Eye (tissue), 1 donor: ENCODE measurements at regions not wholly inside any gene's neighbourhood (a gene's known extent, or its start where the extent isn't known, plus 50 kb on each side); places are given as distances from the start of the nearest gene placed in this dataset.

Experiments
- DNase-seq: peaks from one replicate; pipeline ENCODE4 v3.0.0-alpha.2; 2015

DNA sequence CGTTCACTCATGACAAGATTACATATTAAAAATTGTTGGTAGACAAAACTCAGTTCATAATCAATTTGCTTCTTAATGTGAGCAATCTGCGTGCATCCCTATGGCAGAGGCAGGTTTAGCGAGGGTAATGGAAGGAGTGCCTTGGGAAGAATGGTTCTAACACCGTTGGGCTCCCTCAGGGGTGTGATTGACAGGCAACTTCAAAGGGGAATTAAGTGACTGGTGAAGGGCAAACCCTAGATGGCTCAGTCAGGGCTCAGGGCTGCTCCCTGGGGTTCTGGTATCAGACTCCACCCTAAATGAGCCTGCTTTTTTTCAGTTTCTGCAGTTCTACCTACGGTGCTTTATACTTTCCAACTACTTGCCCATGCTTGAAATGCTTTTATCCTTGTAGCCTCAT, 419.5 kb upstream of the CELF4 start:
- DNase-seq: peak; percentile 68

GRCh38 chr18:37980556-37980955, 415.0 kb upstream of the CELF4 start:
- no peak for DNase-seq

- no peak for DNase-seq
These were observed 409.8 kb upstream of the CELF4 start for GRCh38 chr18:37975446-37975845.

DNA sequence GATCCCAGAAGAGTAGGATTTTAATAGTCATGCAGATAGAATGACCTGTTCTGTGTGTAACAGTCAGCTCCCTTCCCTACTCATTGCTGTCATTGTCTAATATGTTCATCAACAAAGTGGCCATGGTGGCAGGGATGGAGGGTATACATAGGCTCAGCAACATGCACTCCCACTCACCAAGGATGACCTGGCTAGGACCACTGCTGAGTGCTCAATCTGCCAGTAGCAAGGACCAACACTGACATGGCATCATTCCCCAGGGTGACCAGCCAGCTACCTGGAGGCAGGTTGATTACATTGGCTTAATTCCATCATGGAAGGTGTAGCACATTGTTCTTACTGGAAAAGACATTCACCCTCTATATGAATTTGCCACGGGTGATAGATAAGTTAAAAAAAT, 401.7 kb upstream of the CELF4 start:
- no peak for DNase-seq

- DNase-seq: no peak
These were observed 400.0 kb upstream of the CELF4 start for GRCh38 chr18:37965572-37965970.

DNA sequence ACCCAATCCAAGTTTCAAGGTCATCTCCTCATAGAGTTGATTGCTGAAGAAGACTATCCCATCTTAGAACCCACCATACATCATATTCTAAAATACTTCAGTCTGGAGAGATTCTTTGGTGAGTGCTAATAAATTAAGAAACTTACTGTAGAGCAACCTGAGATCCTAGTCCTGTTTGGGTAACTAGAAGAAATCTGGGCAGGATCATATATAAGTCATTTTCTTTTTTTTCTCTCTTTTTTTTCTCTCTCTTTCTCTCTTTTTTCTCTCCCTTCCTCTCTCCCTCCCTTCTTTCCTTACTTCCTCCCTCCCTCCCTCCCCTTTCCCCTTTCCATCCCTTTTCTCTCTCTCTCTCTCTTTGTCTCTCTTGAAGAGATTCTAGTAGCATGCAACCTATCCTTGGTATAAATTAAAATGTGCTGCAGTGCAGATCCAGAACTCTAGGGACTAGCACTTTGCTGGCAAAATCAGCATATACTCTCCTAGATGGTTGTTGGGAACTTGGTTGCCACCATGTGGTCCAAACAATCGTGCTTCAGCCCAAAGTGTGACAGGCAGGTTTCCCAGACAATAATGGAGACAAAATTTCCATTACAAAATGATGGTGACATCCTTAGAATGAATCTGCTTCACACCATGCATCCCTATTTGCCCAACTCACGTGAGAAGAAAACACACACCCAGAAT, 399.4 kb upstream of the CELF4 start:
- DNase-seq: no peak

GRCh38 chr18:37963837-37964236, 398.2 kb upstream of the CELF4 start:
- no peak for DNase-seq

DNA sequence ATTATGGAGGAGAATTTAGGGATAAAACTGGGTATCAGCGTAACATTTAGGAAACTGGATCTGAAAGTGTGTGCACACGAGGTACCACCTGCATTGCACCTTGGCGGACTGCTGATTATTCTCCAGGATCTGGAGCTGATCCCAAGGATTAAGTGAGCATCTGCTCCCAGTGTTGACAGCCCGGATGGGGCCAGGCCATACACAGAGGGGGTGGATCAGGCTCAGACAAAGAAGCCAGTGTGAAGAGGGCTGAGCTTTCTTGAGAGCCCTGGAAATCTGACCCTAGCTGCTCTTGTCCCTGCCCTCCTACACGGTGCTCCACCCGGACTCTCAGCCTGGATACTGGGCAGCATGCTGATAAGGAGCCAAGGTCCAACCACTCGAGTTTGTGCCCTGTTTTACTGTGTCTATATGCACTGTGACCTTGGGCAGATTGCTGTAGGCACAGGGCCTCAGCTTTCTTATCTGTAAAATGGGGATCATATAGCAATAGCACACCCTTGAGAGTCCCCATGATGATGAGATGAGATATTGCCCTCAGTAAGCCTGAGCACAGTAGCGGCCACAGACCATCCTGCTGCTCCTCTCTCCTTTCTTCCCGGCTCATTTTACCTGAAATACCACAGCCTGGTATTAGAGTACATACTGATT, 396.8 kb upstream of the CELF4 start:
- DNase-seq: no peak

DNA sequence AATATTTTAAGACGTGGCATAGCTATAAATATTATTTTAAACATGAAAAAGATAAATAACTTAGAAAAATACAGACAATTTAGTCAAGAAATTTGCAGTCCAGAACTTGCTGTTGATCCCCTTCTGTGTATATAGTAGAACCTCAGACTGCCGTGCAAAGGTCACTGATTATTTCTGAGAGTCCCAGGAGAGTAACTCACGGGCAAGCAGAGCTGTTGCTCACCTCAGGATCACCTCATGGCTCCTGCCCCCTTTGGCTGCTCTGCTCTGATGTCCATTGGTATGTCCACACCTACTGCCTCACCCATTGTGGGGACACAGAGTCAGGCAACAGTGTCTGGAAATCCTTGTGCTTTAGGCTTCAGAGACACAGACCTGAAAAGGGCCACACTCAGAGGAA, 392.9 kb upstream of the CELF4 start:
- no peak for DNase-seq

DNA sequence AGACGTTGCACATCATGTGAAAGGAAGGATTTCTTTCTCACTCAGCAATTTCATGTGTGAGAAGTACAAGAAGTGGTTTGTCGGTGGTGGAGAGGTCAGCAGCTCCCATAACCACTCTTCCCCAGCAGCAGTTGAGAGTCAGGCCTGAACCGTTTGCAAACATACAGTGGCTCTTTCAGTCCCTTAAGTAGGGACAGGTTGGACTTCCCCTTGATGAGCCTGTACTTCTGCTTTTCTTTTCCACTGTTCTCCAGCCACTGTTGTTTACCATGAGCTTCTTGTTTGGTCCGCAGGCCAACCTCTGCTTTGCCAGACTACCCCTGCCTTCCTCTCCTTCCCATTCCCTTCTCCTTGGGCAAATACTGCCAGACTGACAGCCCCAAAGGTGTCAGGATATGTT, 391.3 kb upstream of the CELF4 start:
- DNase-seq: no peak

DNA sequence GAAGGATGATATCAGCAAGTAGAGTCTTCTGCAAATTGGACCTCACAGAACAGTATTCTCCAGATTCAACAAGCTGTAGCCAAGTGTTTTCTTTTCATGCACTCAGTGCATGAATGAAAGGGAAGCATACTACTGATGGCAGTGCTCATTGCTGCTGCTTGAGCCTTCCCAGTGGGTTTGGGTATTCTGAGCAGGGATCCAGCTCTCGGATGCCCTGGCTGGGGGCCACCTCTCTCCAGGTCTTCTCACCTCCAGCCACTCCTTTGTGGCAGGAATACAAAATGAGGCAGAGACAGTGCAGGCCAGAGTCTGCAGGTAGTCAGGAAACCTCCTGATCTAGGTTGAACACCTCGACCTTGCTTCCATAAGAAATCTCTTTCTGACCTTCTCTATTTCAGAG, 390.4 kb upstream of the CELF4 start:
- DNase-seq: no peak

DNA sequence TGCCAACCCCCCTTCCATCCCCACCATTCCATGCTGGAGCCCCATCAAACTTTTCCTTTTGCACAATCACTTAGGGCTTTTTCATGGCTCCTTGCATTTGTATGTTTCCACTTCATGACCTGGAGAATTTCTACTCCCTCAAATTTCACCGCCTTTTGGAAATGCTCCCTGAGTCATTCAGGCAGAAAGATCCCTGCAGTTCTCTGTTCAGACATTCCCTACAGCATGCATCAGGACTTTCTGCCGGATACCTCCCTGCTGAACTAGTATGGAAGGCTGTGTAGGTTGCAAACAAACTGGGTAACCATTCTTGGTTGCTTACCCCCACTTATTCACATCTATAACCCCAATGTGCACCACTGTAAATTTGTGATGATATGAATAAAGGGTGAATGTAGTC, 389.6 kb upstream of the CELF4 start:
- DNase-seq: no peak

- no peak for DNase-seq
These were observed 388.3 kb upstream of the CELF4 start for GRCh38 chr18:37953876-37954275.

DNA sequence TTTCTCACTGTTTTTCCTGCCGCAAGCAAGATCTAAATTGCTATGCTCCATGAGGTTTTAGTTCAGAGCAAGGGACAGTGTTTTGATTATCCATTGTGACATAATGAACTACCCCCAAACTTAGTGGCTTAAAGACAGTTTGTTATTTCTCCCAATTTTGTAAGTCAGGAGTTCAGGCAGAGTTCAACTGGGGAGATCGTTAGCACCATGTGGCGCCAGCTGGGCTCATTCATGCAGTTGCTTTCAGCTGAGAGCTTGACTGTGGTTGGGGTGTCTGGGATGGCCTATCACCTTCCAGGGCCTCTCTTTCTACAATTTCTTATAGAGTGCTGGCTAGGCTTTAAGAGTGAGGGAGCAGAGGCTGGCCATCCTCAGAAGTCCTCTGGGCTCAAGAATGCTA, 382.9 kb upstream of the CELF4 start:
- peak; percentile 60 for DNase-seq

GRCh38 chr18:37946324-37946723, 380.7 kb upstream of the CELF4 start:
- no peak for DNase-seq

GRCh38 chr18:37944700-37945270, 379.2 kb upstream of the CELF4 start:
- DNase-seq: no peak

GRCh38 chr18:37937287-37937686, 371.7 kb upstream of the CELF4 start:
- peak; percentile 28 for DNase-seq

DNA sequence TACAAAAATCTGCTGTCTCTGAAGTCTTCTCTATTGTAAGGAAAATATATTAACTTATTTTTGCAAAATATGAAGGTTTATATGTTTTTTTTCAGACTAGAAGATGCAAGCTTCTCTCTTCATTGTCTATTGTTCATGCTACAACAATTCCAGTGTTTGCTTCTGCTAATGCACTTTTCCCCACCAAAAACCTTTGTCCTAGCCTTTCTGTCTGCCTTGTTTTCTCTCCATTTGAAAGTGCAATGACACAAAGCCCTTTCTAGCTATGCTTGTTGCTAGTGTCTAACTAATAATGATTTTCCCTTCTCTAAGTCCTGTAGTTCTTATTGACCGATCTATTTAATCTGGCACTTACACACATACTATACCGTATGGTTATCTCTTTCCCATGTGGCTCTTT, 369.5 kb upstream of the CELF4 start:
- DNase-seq: no peak

- DNase-seq: peak; percentile 26
These were observed 365.0 kb upstream of the CELF4 start for GRCh38 chr18:37930640-37931039.

- no peak for DNase-seq
These were observed 356.6 kb upstream of the CELF4 start for GRCh38 chr18:37922162-37922561.

- DNase-seq: no peak
These were observed 355.3 kb upstream of the CELF4 start for GRCh38 chr18:37920865-37921264.

- no peak for DNase-seq
These were observed 347.5 kb upstream of the CELF4 start for GRCh38 chr18:37913051-37913450.

DNA sequence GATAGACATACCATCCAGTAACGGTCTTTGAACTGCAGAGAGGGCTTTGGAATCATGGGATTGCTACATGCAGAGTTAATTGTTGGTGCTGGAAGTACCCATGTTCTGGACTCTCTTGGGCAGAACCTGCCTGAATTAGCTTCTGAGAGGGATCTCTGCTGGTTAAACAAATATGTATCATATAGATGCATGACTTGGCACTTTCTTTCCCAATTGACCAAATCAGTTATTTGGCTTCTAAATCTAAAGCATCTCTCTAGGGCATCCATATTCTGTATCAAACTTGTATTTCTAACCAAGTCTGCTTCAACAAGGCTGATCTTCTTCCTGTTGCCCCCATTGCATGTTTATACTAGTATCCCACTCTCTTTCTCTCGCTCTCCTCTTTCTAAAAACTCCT, 336.7 kb upstream of the CELF4 start:
- DNase-seq: no peak

DNA sequence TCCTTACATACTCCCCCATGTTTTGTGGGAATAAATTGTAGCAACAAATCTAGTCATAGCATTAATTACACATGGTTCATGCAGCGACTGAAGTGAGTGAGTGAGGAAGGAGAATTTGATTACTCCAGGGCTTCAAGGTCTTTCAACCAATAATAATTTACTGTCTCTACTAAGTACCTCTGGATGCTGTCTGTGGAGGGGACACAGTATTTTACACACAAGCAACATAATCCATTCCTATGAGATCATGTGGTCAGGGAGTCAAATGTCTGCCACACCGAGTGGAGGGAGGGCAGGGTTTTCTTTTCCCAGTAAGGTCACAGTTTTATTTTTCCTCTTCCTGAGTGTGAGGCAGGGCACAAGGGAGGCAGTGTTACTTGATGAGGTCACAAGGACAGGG, 334.7 kb upstream of the CELF4 start:
- DNase-seq: no peak

DNA sequence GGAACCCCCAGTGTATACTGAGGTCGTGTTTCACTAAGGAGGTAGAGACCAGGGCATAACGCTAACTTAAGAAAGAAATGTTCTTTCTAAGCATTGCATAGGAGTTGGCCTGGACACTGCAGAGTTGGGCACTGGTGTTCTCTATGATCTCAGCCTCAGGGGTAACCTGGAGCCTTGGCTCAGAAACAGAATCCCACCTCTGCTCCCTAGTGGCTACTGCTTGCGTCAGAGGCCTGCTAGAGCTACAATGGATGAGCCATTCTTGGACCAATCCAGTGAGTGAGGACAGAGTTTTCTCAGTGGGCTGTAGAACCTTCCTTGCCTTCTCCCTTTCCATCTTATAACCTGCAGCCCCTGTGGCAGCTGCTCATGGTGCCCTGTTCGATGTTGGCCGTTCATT, 324.4 kb upstream of the CELF4 start:
- no peak for DNase-seq
